ENCODE measurements at regions not wholly inside any gene's neighbourhood (a gene's known extent, or its start where the extent isn't known, plus 50 kb on each side); places are given as distances from the start of the nearest gene placed in this dataset.
A peak's percentile ranks its signal among the peaks of the same experiment; 100 is the strongest.

DNA sequence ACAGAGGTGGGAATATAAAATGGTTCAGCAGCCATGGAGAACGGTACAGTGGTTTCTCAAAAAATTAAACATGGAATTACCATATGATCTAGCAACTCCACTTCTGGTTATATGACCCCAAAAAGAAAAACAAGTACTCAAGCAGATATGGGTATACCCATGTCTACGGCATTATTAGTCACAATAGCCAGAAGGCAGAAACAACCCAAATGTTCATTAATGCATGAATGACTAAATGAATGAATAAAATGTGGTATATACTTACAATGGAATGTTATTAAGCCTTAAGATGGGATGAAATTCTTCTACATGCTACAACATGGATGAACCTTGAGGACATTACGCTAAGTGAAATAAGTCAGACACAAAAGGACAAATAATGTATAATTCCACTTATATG lies 141.3 kb upstream of the FOXN2 start:
- no peaks in the 10 kb centered on the region for H3K9me3 Mint-ChIP-seq
- TF ChIP-seq, protein P1, sequence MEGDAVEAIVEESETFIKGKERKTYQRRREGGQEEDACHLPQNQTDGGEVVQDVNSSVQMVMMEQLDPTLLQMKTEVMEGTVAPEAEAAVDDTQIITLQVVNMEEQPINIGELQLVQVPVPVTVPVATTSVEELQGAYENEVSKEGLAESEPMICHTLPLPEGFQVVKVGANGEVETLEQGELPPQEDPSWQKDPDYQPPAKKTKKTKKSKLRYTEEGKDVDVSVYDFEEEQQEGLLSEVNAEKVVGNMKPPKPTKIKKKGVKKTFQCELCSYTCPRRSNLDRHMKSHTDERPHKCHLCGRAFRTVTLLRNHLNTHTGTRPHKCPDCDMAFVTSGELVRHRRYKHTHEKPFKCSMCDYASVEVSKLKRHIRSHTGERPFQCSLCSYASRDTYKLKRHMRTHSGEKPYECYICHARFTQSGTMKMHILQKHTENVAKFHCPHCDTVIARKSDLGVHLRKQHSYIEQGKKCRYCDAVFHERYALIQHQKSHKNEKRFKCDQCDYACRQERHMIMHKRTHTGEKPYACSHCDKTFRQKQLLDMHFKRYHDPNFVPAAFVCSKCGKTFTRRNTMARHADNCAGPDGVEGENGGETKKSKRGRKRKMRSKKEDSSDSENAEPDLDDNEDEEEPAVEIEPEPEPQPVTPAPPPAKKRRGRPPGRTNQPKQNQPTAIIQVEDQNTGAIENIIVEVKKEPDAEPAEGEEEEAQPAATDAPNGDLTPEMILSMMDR (IDR thresholded peaks at IDR 0.05), result no peak
- H3K4me3 Mint-ChIP-seq, result no peak overlapping the region
- H3K4me1 Mint-ChIP-seq (ENCODE audit: low read depth), result peaks cover 28% of the 10 kb centered on the region
- H3K27ac Mint-ChIP-seq, result no peak overlapping the region
- no peaks in the 10 kb centered on the region for H3K36me3 Mint-ChIP-seq (ENCODE audit: low read depth)
- H3K27me3 Mint-ChIP-seq (ENCODE audit: insufficient read depth), result no peaks in the 10 kb centered on the region; the same call in none of the 2 replicates
- DNase-seq, result peak; percentile 4

DNA sequence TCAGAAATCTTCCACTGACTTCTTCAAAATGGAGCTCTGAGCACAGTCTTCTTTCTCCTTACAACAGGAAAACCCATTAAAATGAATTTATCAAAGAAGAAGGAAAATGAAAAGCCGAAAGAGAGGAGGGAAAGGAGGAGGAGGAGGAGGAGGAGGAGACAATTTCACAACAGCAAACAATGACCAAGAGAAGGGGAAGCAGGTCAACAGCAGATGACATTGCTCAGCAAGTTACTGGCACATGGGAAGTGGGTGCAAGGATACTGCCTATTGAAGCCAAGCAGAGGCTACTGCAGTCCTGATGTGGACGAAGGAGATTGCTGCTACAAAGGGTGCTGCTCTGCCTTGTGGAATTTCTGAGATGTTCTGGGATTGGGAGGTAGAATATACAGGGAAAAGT lies 140.0 kb upstream of the FOXN2 start:
- H3K36me3 Mint-ChIP-seq (ENCODE audit: low read depth), result no peaks in the 10 kb centered on the region
- DNase-seq, result no peak
- TF ChIP-seq, protein P1 (IDR thresholded peaks at IDR 0.05), result no peak
- H3K9me3 Mint-ChIP-seq, result no peaks in the 10 kb centered on the region
- peaks cover 28% of the 10 kb centered on the region for H3K4me1 Mint-ChIP-seq (ENCODE audit: low read depth)
- H3K4me3 Mint-ChIP-seq, result no peak overlapping the region
- no peak overlapping the region; the same call in 1 of the 2 replicates for H3K27ac Mint-ChIP-seq
- no peaks in the 10 kb centered on the region; the same call in none of the 2 replicates for H3K27me3 Mint-ChIP-seq (ENCODE audit: insufficient read depth)

GRCh38 chr2:48175254-48175653 lies 139.2 kb upstream of the FOXN2 start:
- H3K27me3 Mint-ChIP-seq (ENCODE audit: insufficient read depth), result no peaks in the 10 kb centered on the region; the same call in none of the 2 replicates
- H3K4me3 Mint-ChIP-seq, result peak overlapping the region; percentile 18; the same call in 1 of the 2 replicates
- no peaks in the 10 kb centered on the region for H3K9me3 Mint-ChIP-seq
- TF ChIP-seq, protein P1 (IDR thresholded peaks at IDR 0.05), result no peak
- peaks cover 28% of the 10 kb centered on the region for H3K4me1 Mint-ChIP-seq (ENCODE audit: low read depth)
- peak; percentile 77 for DNase-seq
- H3K27ac Mint-ChIP-seq, result peak overlapping the region; percentile 42
- H3K36me3 Mint-ChIP-seq (ENCODE audit: low read depth), result no peaks in the 10 kb centered on the region

DNA sequence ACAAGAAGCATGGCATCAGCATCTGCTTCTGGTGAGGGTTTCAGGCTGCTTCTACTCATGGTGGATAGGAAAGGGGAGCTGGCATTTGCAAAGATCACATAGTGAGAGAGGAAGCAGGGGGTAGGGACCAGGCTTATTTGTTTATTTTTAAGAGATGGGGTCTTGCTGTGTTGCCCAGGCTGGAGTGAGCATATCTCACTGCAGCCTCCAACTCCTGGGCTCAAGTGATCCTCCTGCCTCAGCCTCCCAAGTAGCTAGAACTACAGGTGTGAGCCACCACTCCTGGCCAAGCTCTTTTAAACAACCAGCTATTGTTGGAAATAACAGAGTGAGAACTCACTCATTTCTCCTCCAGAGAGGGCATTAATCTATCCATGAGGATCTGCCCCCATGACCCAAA lies 138.8 kb upstream of the FOXN2 start:
- TF ChIP-seq, protein P1 (IDR thresholded peaks at IDR 0.05), result no peak
- H3K36me3 Mint-ChIP-seq (ENCODE audit: low read depth), result no peaks in the 10 kb centered on the region
- no peaks in the 10 kb centered on the region; the same call in none of the 2 replicates for H3K27me3 Mint-ChIP-seq (ENCODE audit: insufficient read depth)
- DNase-seq, result no peak
- peaks cover 28% of the 10 kb centered on the region for H3K4me1 Mint-ChIP-seq (ENCODE audit: low read depth)
- H3K27ac Mint-ChIP-seq, result peak overlapping the region; percentile 42
- no peak overlapping the region for H3K4me3 Mint-ChIP-seq
- no peaks in the 10 kb centered on the region for H3K9me3 Mint-ChIP-seq

DNA sequence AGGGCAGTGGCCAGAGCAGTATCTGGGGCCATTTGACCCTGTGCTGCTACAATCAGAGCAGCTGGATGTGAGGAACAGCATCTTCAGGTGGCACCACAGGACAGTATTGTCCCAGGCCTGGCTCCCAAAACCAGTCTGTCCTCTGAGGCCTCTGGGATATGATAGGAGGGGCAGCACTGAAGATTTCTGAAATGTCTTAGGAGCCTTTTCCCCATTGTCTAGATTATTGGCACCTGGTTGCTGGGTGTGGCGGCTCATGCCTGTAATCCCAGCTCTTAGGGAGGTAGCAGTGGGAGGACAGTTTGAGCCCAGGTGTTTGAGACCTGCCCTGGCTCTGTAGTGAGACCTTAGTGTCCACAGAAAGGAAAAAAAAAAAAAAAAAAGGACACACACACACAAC lies 137.6 kb upstream of the FOXN2 start:
- TF ChIP-seq, protein P1 (IDR thresholded peaks at IDR 0.05), result no peak
- H3K36me3 Mint-ChIP-seq (ENCODE audit: low read depth), result no peaks in the 10 kb centered on the region
- no peaks in the 10 kb centered on the region; the same call in none of the 2 replicates for H3K27me3 Mint-ChIP-seq (ENCODE audit: insufficient read depth)
- no peak overlapping the region for H3K27ac Mint-ChIP-seq
- H3K4me1 Mint-ChIP-seq (ENCODE audit: low read depth), result peaks cover 28% of the 10 kb centered on the region
- H3K9me3 Mint-ChIP-seq, result no peaks in the 10 kb centered on the region
- DNase-seq, result no peak
- H3K4me3 Mint-ChIP-seq, result no peak overlapping the region

DNA sequence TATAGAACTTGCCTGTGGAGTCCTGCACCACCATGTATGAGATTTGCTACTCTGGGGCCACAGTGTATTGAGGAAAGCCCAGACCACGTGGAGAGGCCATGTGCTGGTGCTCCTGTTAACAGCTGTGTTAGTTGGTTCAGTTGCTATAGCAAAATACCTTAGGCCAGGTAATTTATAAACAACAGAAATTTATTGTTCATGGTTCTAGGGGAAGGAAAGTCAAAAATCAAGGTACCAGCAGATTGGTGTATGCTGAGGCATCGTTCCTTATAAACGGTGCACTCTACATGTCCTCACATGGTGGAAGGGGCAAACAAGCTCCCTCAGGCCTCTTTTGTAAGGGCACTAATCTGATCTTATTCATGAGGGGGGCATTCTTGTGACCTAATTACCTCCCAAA lies 135.9 kb upstream of the FOXN2 start:
- TF ChIP-seq, protein P1 (IDR thresholded peaks at IDR 0.05), result no peak
- Mint-ChIP-seq H3K27me3 (ENCODE audit: insufficient read depth) (peaks cover 3% of the 10 kb centered on the region), H3K4me1 (ENCODE audit: low read depth) (peaks cover 18% of the 10 kb centered on the region), H3K27ac (no peak overlapping the region), H3K9me3 (no peaks in the 10 kb centered on the region), H3K4me3 (no peak overlapping the region), H3K36me3 (ENCODE audit: low read depth) (no peaks in the 10 kb centered on the region)
- no peak for DNase-seq

Measured in HFFc6 (cell line).